ENCODE measurements at regions not wholly inside any gene's neighbourhood (a gene's known extent, or its start where the extent isn't known, plus 50 kb on each side); places are given as distances from the start of the nearest gene placed in this dataset.

GRCh38 chr2:23091019-23091418 lies 294.0 kb upstream of the KLHL29 start:
- TF ChIP-seq, protein P1, sequence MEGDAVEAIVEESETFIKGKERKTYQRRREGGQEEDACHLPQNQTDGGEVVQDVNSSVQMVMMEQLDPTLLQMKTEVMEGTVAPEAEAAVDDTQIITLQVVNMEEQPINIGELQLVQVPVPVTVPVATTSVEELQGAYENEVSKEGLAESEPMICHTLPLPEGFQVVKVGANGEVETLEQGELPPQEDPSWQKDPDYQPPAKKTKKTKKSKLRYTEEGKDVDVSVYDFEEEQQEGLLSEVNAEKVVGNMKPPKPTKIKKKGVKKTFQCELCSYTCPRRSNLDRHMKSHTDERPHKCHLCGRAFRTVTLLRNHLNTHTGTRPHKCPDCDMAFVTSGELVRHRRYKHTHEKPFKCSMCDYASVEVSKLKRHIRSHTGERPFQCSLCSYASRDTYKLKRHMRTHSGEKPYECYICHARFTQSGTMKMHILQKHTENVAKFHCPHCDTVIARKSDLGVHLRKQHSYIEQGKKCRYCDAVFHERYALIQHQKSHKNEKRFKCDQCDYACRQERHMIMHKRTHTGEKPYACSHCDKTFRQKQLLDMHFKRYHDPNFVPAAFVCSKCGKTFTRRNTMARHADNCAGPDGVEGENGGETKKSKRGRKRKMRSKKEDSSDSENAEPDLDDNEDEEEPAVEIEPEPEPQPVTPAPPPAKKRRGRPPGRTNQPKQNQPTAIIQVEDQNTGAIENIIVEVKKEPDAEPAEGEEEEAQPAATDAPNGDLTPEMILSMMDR (IDR thresholded peaks at IDR 0.05; ENCODE audit: low read depth, low read length) = no peak
- no peak overlapping the region for H3K4me3 ChIP-seq (ENCODE audit: low read depth, low read length)

GRCh38 chr2:23091900-23092299 lies 293.1 kb upstream of the KLHL29 start:
- TF ChIP-seq, protein P1 (IDR thresholded peaks at IDR 0.05; ENCODE audit: low read depth, low read length) = no peak

DNA sequence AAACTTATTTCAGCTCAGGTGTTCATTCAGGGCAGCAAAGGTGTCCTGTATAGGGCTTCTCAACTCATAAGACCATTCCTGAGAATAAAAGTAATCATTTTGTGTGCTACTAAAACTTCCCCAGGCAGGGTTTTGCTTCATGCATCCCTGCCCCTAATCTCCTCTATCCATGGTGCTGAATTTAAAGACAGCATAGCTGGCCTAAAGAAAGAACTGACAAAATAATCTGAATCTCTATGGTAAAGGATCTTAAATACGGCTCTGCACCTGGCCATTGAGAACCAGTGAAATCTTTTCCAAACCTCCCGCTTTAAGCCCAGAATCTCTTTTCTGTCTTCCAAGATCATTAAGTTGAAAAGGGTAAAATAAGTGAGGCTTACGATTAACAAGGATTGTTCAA lies 292.1 kb upstream of the KLHL29 start:
- TF ChIP-seq, protein P1 (IDR thresholded peaks at IDR 0.05; ENCODE audit: low read depth, low read length) = no peak
- no peak overlapping the region for H3K4me3 ChIP-seq (ENCODE audit: low read depth, low read length)

More at GRCh38 chr2:23091900-23092299, 293.1 kb upstream of the KLHL29 start:
- no peak overlapping the region for H3K4me3 ChIP-seq (ENCODE audit: low read depth, low read length)

DNA sequence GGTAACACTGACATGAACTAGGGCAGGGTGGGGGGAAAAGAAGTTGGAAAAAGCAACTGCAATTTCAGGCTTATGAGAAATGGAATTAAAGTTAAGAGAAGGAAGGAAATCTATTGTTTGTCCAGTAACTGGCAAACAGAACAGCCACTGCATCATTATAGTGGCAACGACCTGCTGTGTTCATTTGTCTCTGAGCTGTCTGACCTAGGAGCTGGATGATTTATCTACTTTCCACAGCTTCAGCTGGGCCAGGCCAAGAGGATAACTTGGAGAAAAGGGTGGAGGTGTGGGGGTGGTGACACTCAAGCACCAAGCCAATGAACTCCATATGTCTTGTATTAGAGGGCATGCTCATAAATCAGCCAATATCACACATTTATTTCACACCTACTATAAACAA lies 291.5 kb upstream of the KLHL29 start:
- TF ChIP-seq, protein P1 (IDR thresholded peaks at IDR 0.05; ENCODE audit: low read depth, low read length) = no peak
- H3K4me3 ChIP-seq (ENCODE audit: low read depth, low read length) = no peak overlapping the region

DNA sequence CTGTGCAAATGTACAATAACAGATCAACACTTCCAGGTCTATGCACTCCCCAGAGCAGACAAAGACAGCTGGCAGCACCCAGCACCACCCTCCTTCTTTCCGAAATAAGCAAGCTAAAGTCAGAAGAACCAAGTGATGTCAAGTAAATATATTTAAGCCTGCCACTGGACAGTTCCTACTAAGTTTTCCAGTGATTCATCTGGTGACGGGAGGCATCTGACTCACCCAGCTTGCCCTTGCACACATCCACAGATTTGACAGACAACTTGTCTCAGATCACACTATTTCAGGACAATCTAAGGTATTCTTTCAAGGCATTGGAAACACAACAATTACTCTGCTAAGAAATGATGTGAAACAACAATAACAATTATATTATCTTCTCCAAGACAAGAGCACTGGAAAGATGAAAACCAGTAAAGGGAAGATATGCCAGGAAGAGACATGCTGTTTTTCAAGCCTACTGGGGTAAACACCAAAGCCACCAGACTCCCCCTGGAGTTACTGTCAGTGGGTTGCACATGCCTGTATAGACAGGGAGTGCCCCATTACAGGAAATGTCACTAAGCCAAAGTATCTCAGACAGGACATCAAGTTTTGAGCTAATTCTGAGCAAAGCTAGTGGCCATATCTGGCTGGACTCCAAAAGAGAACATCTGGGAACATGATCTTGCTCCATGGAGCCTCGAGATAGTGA lies 287.9 kb upstream of the KLHL29 start:
- H3K4me3 ChIP-seq (ENCODE audit: low read depth, low read length) = no peak overlapping the region
- TF ChIP-seq, protein P1 (IDR thresholded peaks at IDR 0.05; ENCODE audit: low read depth, low read length) = no peak

GRCh38 chr2:23100406-23100805 lies 284.6 kb upstream of the KLHL29 start:
- no peak overlapping the region for H3K4me3 ChIP-seq (ENCODE audit: low read depth, low read length)
- TF ChIP-seq, protein P1 (IDR thresholded peaks at IDR 0.05; ENCODE audit: low read depth, low read length) = no peak

GRCh38 chr2:23106242-23106785 lies 278.7 kb upstream of the KLHL29 start:
- TF ChIP-seq, protein P1 (IDR thresholded peaks at IDR 0.05; ENCODE audit: low read depth, low read length) = no peak

More at GRCh38 chr2:23106242-23106785, 278.7 kb upstream of the KLHL29 start:
- H3K4me3 ChIP-seq (ENCODE audit: low read depth, low read length) = no peak overlapping the region
